COLO668 (cell line): ENCODE measurements at regions not wholly inside any gene's neighbourhood (a gene's known extent, or its start where the extent isn't known, plus 50 kb on each side); places are given as distances from the start of the nearest gene placed in this dataset.
"Not testable (repeated sequence)": the region's sequence is repeated elsewhere in the genome, so short reads cannot be mapped to it uniquely, and the experiment has no call there.

Experiments used
- DNase-seq: peaks from one replicate; lab custom pipeline; 2025; ENCODE audit not compliant: unreplicated experiment; lab: John Stamatoyannopoulos, UW

DNA sequence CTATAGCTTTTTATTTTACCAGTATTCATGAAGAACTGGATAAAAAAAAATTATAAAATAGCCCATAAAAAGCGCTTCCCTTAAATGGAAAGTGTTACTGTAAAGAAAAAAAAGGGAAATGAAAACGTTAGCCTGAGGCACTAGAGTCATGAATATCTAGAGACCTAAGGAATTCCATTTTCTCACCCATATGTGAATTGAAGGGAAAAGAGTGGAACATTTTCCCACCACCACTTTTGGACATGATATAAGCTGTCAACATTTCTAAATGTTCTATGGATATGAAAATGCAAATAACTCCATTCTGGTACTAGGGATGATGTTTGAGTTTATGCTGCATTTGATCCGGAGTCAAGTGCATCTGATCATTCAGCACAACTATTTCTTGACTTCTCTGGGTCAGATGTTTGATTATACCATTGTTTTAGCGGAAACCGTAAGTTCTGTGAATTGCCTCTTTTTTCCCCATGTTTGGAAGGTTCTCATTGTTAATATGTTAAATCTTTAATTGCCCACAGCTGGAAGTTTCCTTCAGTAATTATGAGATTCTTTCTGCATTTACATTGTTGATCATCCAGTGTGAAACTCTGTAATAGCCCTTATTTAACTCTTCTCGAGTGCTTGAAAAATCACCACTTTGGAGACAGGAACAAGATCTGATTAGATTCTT lies 467.4 kb upstream of the SEMA6A start:
- DNase-seq, result no peak

DNA sequence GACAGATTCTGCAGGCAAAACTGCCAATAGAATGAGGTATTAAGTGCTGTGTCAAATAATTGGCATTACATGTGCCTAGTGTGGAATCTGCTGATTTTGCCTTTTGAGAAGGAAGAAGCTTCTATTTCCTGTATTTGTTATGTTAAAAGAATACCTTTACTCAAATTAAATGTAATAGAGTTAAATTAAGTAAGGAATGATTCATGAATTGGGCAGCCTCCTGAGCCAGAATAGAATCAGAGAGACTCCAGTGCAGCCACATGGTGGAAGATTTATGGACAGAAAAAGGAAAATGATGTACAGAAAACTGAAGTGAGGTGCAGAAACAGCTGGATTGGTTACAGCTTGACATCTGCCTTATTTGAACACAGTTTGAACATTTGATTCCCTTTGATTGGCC lies 464.4 kb upstream of the SEMA6A start:
- no peak for DNase-seq

DNA sequence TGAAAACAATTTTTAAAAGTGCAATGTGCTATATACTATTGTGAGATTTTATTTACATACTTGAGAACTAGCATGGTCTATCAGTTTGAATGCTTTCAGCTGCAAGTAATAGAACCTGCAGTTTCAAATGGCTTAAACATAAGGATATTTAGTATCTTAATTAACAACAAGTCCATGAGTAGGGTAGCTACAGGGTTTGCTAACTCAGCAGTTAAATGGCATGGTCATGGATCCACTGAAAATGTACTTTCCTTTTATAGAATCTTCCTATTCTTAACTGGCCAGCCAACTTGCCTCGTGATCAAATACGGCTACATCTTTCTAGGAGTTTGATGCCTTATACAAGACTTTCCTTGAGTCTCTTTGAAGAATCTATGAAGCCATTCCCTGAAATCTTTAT lies 452.8 kb upstream of the SEMA6A start:
- no peak for DNase-seq

DNA sequence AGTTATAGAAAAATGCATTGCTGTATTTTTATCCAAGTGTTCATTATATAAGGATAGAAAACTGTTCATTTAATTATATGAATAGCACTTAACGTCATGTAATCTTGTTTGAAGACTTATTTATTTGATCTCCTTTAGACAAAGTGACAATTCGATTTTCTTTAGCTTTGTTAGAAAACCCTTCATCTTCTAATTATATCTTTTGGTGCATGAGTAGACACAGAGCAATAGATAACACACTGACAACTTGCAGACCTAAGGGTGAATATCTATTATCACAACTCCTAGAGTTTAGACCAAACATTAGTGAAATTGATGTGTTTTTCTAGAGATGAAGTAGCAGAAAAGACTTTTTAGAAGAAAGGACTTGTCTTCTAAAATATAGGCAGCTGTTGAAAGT lies 446.4 kb upstream of the SEMA6A start:
- DNase-seq, result no peak

GRCh38 chr5:117013280-117013877 lies 438.8 kb upstream of the SEMA6A start:
- DNase-seq, result peak; percentile 0

DNA sequence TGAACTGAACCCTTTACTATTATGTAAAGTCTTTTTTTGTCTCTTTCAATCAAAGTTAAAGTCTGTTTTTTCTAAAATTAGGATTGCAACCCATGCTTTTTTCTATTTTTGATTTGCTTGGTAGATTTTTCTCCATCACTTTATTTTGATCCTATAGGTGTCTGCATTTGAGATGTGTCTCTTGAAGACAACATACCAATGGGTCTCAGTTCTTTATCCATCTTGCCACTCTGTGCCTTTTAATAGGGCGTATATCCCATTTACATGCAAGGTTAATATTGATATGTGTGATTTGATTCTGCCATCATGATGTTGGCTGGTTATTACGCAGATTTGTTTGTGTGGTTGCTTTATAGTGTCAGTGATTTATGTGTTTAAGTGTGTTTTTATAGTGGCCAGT lies 436.0 kb upstream of the SEMA6A start:
- DNase-seq, result no peak

- DNase-seq, result no peak
Observed at GRCh38 chr5:116998024-116998423, 423.4 kb upstream of the SEMA6A start.

GRCh38 chr5:116992681-116993080 lies 418.1 kb upstream of the SEMA6A start:
- DNase-seq, result no peak

- no peak for DNase-seq
Observed at GRCh38 chr5:116989995-116990394, 415.4 kb upstream of the SEMA6A start.

GRCh38 chr5:116982035-116982434 lies 407.4 kb upstream of the SEMA6A start:
- DNase-seq, result no peak

DNA sequence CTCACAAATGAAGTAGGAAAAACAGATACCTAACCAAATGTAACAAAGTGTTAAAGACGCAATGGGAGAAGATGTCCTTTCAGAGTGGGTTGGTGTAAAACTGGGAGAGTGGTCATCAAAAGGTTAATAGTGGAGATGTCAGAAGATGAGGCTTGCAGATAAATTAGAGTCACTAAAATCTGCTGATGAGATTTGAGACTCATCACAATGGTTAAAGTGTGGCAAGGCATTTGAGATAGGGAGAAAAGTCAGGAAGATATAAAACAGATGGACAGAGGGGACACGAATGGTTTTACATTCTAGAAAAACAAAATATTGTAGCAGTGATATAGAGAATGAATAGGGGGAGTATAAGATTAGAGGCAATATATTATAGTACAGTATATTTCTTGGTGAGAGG lies 406.0 kb upstream of the SEMA6A start:
- no peak for DNase-seq

DNA sequence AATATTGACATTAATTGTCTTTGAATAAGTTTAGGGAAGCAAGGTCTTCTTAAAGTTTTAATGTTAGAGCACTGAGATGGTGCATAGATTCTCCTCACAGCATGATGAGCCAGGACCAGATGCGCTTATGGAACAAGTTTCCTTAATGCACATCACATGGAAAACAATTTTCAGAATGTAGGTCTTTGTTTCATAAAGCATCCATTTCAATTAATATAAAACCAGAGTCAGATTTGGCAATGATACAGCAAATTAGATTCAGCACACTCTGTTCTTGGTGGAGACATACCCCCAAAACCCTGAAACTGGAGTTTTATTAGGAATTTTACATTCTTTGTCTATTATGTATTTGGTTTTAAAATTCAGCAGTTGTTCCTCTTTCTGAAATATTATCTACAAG lies 402.1 kb upstream of the SEMA6A start:
- no peak for DNase-seq

DNA sequence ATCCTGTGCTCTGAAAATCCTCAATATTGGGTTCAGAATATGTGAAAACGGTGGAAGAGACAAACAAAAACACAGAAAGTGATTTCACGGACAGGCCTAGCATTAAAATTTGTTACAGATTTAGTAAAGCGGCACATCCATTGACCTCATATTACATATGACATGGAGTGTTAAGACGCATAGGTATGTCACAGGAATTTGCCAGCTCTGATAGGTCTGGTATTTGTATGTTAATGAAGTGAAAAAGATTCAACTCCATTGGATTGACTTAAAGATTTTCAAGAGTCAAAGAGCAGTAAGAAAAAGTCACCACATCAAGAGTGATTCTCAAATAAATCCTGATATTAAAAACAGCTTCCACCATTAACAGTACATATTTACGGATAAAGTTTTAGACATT lies 396.5 kb upstream of the SEMA6A start:
- no peak for DNase-seq

DNA sequence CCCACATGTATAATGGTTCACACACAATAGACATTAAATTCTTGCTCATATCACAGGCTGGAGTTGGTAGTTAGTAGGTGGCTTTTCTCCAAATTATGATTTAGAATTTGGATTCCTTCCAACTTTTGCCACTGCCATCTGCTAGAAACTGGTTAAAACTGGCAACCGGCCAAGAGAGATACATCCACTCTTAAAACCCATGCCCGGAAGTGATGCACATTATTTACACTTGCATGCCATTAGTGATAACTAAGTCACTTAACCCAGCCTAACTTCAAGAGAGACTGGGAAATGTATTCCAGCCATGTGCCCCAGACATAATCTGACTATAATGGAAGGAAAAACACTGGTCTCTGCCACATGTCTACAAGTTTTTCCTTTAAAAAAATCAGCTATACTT lies 395.7 kb upstream of the SEMA6A start:
- DNase-seq, result peak; percentile 57

DNA sequence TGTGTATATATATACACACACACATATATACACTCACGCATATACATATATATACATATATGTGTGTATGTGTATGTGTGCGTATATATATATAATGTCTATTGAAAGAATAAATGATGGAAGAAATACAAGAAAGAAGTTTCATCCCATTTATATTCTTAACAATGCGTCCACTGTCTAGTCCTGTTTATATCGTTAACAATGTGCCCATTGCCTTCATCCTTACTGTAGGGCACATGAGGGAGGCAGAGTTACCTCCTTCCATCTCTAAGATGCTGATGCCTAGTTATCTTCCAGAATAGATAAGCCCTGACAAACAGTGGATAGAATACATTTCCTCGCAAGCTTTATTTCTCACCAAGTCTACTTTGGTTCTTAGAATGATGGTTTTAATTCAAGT lies 389.8 kb upstream of the SEMA6A start:
- DNase-seq, result no peak

GRCh38 chr5:116961021-116961420 lies 386.4 kb upstream of the SEMA6A start:
- DNase-seq, result no peak

- no peak for DNase-seq
Observed at GRCh38 chr5:116959843-116960242, 385.2 kb upstream of the SEMA6A start.

- no peak for DNase-seq
Observed at GRCh38 chr5:116953251-116953930, 378.8 kb upstream of the SEMA6A start.

GRCh38 chr5:116951219-116951618 lies 376.6 kb upstream of the SEMA6A start:
- DNase-seq, result no peak

DNA sequence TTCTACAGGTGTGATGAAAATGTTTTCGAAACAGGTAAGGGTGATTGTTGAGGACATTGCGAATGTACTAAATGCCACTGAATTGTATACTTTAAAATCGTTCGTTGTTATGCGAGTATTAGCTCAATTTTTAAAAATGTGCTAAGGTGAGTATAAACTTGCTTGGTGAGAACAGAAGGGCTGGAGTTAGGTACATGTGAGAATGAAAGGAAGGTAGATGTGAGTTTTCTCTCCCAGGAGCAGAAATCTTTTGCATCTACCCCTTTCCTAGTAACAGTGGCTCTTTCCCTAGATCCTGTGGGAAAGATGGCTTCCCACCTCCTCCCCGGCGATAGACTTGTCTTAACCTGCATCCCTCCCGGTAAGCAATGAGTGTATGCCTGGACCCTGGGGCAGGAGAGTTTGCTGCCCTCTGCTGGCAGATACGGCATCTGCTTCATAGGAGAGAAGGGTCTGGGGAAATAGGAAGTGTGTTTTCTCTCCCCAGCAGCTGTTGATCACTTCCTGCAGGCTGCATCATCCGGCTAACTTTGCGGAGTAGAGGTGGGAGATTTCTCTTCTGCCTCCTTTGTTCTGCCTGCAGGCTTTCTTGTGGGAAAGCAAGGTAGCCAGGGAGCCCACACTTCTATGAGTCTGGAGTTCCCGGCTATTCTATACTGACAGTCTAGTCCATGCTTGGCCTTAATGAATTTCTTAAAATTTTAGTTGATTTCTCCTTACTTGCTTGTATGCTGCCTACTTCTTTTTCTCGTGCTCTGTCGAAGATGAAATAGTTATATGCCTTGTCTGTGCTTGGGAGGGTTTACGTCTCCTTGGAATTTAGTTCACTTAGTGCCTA lies 373.3 kb upstream of the SEMA6A start:
- peak; percentile 69 for DNase-seq

DNA sequence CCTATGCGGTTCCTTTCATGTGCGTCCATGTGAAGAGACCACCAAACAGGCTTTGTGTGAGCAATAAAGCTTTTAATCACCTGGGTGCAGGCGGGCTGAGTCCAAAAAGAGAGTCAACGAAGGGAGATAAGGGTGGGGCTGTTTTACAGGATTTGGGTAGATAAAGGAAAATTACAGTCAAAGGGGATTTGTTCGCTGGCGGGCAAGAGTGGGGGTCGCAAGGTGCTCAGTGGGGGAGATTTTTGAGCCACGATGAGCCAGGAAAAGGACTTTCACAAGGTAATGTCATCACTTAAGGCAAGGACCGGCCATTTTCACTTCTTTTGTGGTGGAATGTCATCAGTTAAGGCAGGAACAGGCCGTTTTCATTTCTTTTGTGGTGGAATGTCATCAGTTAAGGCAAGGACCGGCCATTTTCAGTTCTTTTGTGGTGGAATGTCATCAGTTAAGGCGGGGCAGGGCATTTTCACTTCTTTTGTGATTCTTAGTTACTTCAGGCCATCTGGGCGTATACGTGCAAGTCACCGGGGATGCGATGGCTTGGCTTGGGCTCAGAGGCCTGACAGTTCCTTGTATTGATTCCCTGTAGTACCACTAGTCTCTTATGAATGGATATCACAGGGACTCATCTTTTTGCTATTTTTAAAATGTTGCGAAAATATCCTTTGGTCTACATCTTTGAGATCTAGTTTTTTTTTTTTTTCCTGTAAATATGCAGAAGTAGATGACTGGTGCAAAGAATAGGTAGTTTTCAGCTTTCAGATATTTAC lies 371.2 kb upstream of the SEMA6A start:
- DNase-seq, result not testable (repeated sequence)
